Spleen (tissue), 11 donors: ENCODE measurements at regions not wholly inside any gene's neighbourhood (a gene's known extent, or its start where the extent isn't known, plus 50 kb on each side); places are given as distances from the start of the nearest gene placed in this dataset.

Experiments used
- DNase-seq: peaks from one replicate; pipeline ENCODE4 v3.0.0-alpha.2; 2020
- H3K27ac ChIP-seq, 8 donors: fragments of 200-600 bp; sonication (generic) in 7 of 8; 1 replicate in 4 of 8; 2 replicates in 4 of 8; pipeline versions ENCODE4 v1.5.0 to v1.8.0; 2016 to 2021; ENCODE audit warnings: inconsistent platforms in 4 of 8, mild to moderate bottlenecking in 4 of 8, moderate library complexity in 1 of 8
- H3K27me3 ChIP-seq, 7 donors: fragments of 200-600 bp; sonication (generic) in 6 of 7; replicated peaks in 1 of 7; 1 replicate in 4 of 7; 2 replicates in 3 of 7; pipeline versions ENCODE4 v1.5.0 to v1.8.0; 2016 to 2021; ENCODE audit warnings: inconsistent platforms in 3 of 7, mild to moderate bottlenecking in 1 of 7
- H3K36me3 ChIP-seq, 6 donors: fragments of 200-600 bp; sonication (generic) in 5 of 6; 1 replicate in 4 of 6; 2 replicates in 2 of 6; pipeline versions ENCODE4 v1.5.0 to v1.8.0; 2016 to 2021; ENCODE audit warnings: inconsistent platforms in 2 of 6
- H3K4me1 ChIP-seq, 6 donors: fragments of 200-600 bp; sonication (generic) in 5 of 6; 1 replicate in 3 of 6; 2 replicates in 3 of 6; pipeline versions ENCODE4 v1.5.0 to v1.8.0; 2016 to 2021; ENCODE audit warnings: inconsistent platforms in 3 of 6
- H3K4me3 ChIP-seq, 8 donors: fragments of 200-600 bp; sonication (generic) in 7 of 8; 1 replicate in 4 of 8; 2 replicates in 4 of 8; pipeline versions ENCODE4 v1.5.0 to v1.8.0; 2016 to 2021; ENCODE audit warnings: inconsistent platforms in 4 of 8, mild to moderate bottlenecking in 4 of 8, moderate library complexity in 2 of 8
- H3K9me3 ChIP-seq, 8 donors: fragments of 200-600 bp; sonication (generic) in 7 of 8; 1 replicate in 4 of 8; 2 replicates in 4 of 8; pipeline versions ENCODE4 v1.5.0 to v1.8.0; 2016 to 2021; ENCODE audit warnings: inconsistent platforms in 4 of 8
- POLR2A ChIP-seq, 3 donors: fragments of 450-650 bp; IDR thresholded peaks; one replicate each; pipeline ENCODE4 v1.5.1; 2017; ENCODE audit warnings: antibody characterized with exemption in 3 of 3, mild to moderate bottlenecking in 1 of 3
- POLR2AphosphoS5 ChIP-seq, 3 donors: sonication (generic); formaldehyde crosslinking; IDR thresholded peaks; one replicate each; pipeline ENCODE4 v1.5.1; 2017; ENCODE audit warnings: antibody characterized with exemption in 3 of 3
- WGBS, 5 donors: extraction: QIAGEN DNeasy Blood & Tissue Kit in 3 of 5; methylation state at CpG; one replicate each; pipeline versions ENCODE4 v1.1.5 to v1.1.7; 2013 to 2018; 5-methylcytosine and 5-hydroxymethylcytosine counted together
- intact Hi-C: fragments of 100-400 bp; cut with DNase I; formaldehyde crosslinking; loops from one replicate; pipeline ENCODE4 v1.15.0; 2023; ENCODE audit warnings: low total_unique reads
- TF ChIP-seq, protein P1 (sequence below), 11 experiments: fragments of 200-600 bp in 7 of 11; fragments of 450-650 bp in 4 of 11; sonication (generic) in 4 of 11; IDR thresholded peaks in 8 of 11; conservative IDR thresholded peaks in 3 of 11; 1 replicate in 7 of 11; 2 replicates in 4 of 11; pipeline versions ENCODE4 v1.4.0 to v1.8.0; 2016 to 2021; ENCODE audit warnings: antibody characterized with exemption in 11 of 11, inconsistent platforms in 4 of 11, mild to moderate bottlenecking in 1 of 11
- donor health status: healthy with polysubstance abuse.
- donor health status: DM: no; HTN: no; CAD: no; lungs with moderate emphysema.
- donor health status: DM: no; HTN: no; CAD: no.
- donor health status: Bipolar disorder and iron deficiency.
- donor health status: healthy.
- donor health status: DM: no; HTN: no; CAD: no.
- donor health status: DM: yes; HTN: yes; CAD: no.

DNA sequence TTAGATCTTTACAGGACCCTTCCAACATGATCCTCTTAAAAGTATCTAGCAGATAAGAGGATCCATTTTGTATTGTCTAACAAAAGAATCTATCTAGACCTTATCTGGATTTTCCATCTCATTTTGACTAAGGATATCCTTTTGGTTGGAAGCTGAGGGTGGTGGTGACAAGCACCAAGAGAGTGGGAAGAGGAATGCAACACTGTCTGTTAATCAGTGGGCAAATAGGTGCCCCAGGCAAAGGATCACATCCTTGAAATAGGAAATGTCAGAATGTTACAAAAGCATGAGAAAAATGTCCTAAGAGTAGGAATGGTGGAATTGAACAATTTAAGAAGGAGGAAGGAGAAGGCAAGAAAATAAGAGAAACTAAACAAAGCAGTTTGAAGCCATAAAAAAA, 420.7 kb upstream of the CNTN3 start:
- Histone ChIP-seq H3K9me3 (peaks cover 0 to 20% (median 0%) of the 10 kb centered on the region in 8 donors), H3K27me3 (no peaks in the 10 kb centered on the region), H3K27ac (no peak overlapping the region), H3K36me3 (no peaks in the 10 kb centered on the region), H3K4me3 (no peak overlapping the region), H3K4me1 (no peaks in the 10 kb centered on the region)
- TF ChIP-seq, protein P1, sequence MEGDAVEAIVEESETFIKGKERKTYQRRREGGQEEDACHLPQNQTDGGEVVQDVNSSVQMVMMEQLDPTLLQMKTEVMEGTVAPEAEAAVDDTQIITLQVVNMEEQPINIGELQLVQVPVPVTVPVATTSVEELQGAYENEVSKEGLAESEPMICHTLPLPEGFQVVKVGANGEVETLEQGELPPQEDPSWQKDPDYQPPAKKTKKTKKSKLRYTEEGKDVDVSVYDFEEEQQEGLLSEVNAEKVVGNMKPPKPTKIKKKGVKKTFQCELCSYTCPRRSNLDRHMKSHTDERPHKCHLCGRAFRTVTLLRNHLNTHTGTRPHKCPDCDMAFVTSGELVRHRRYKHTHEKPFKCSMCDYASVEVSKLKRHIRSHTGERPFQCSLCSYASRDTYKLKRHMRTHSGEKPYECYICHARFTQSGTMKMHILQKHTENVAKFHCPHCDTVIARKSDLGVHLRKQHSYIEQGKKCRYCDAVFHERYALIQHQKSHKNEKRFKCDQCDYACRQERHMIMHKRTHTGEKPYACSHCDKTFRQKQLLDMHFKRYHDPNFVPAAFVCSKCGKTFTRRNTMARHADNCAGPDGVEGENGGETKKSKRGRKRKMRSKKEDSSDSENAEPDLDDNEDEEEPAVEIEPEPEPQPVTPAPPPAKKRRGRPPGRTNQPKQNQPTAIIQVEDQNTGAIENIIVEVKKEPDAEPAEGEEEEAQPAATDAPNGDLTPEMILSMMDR (IDR thresholded peaks at IDR 0.05 in 8 of 11, conservative IDR thresholded peaks at IDR 0.05 in 3 of 11): no peak
- TF ChIP-seq POLR2AphosphoS5 (IDR thresholded peaks at IDR 0.05): no peak
- DNase-seq: no peak
- intact Hi-C loops: no loop called here

DNA sequence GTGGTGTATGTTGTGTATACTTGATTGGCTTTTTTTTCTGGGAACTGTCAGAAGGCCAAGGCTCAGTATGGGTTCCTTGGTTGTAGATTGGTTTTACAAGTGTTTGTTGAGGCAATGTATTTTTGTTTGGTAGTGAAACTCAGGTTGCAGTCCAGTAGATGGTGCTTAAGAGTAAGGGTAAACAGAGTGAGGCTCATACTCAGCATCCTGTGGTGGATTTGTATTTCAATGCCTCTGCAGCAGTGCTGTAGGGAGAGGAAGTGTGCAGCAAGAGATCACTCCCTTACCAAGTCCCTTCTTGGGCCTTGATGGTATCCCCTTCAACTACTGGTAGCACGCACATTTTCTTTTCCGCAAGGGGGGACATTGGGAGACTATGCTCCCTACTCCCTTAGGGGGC, 428.5 kb upstream of the CNTN3 start:
- no peaks in the 10 kb centered on the region for H3K4me1 ChIP-seq
- TF ChIP-seq, protein P1 (IDR thresholded peaks at IDR 0.05 in 8 of 11, conservative IDR thresholded peaks at IDR 0.05 in 3 of 11): no peak
- TF ChIP-seq POLR2AphosphoS5 (IDR thresholded peaks at IDR 0.05): no peak
- TF ChIP-seq POLR2A (IDR thresholded peaks at IDR 0.05): no peak
- peaks cover 0 to 58% (median 35%) of the 10 kb centered on the region in 8 donors for H3K9me3 ChIP-seq
- no peaks in the 10 kb centered on the region for H3K27me3 ChIP-seq
- no peaks in the 10 kb centered on the region for H3K36me3 ChIP-seq
- WGBS, 5 donors: 85 to 98% (median 96%) methylated on average over 2 of the region's 2 CpGs; no CpG with 5 or more reads in 1 of the 5 donors
- no peak overlapping the region for H3K4me3 ChIP-seq
- intact Hi-C loops: no loop called here
- DNase-seq: no peak
- H3K27ac ChIP-seq: no peak overlapping the region

DNA sequence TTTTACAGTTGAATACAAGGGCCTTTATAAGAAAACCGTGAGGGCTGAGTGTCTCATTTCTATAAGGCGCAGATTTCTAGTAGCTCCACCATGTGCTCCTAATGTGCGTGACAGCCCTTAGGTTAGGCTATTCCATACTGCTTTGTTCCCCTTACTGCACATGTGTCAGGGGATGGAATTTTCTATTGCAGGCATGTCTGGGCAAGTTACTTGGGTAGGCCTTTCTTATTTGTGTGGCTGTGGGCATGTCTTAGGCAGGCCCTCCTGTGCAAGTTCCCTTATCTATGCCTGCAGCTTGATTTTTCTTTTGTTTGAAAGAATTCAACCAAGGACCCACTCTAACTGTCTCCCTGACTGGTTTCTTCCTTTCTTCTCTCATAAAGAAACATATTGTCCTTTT, 434.2 kb upstream of the CNTN3 start:
- Histone ChIP-seq H3K4me3 (no peak overlapping the region), H3K27me3 (no peaks in the 10 kb centered on the region), H3K36me3 (no peaks in the 10 kb centered on the region), H3K9me3 (peaks cover 0 to 31% (median 8%) of the 10 kb centered on the region in 8 donors), H3K27ac (no peak overlapping the region), H3K4me1 (no peaks in the 10 kb centered on the region)
- intact Hi-C loops: no loop called here
- WGBS, 5 donors: 57 to 92% (median 79%) methylated on average over 3 of the region's 3 CpGs
- TF ChIP-seq, protein P1 (IDR thresholded peaks at IDR 0.05 in 8 of 11, conservative IDR thresholded peaks at IDR 0.05 in 3 of 11): no peak
- TF ChIP-seq POLR2AphosphoS5 (IDR thresholded peaks at IDR 0.05): no peak
- no peak for TF ChIP-seq POLR2A (IDR thresholded peaks at IDR 0.05)
- DNase-seq: no peak

DNA sequence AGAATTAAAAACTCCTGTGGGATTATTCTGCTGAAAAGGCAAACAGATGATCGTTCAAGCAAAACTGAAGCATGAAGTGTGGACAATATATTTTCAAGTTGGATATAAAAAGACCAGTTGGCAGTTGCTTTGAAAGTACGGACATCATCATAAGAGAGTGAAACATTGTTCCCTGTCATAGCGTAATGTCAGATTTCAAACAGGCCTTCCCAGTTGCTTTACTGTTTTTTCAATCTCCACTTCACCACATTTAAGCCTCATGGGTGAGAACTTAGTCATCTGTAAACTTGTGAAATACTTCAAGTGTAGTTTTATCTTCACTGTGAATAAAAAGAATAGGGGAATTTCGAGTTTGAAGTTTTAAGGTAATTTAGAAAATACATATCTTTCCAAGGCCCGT, 435.1 kb upstream of the CNTN3 start:
- TF ChIP-seq, protein P1 (IDR thresholded peaks at IDR 0.05 in 8 of 11, conservative IDR thresholded peaks at IDR 0.05 in 3 of 11): no peak
- no peak for TF ChIP-seq POLR2AphosphoS5 (IDR thresholded peaks at IDR 0.05)
- TF ChIP-seq POLR2A (IDR thresholded peaks at IDR 0.05): no peak

More for the DNA sequence above, 435.1 kb upstream of the CNTN3 start:
- H3K27ac ChIP-seq: no peak overlapping the region
- no peaks in the 10 kb centered on the region for H3K27me3 ChIP-seq
- intact Hi-C loops: no loop called here
- no peak overlapping the region for H3K4me3 ChIP-seq
- peaks cover 0 to 25% (median 5%) of the 10 kb centered on the region in 8 donors for H3K9me3 ChIP-seq
- H3K4me1 ChIP-seq: no peaks in the 10 kb centered on the region
- no peak for DNase-seq
- 73 to 82% (median 77%) methylated on average over 5 of the region's 5 CpGs for WGBS, 5 donors
- H3K36me3 ChIP-seq: no peaks in the 10 kb centered on the region
